BJ (cell line): ENCODE measurements at regions not wholly inside any gene's neighbourhood (a gene's known extent, or its start where the extent isn't known, plus 50 kb on each side); places are given as distances from the start of the nearest gene placed in this dataset.

Experiments
- CTCF ChIA-PET: fragments of 350-600 bp; formaldehyde crosslinking; extraction: SDS; loops from one replicate; lab custom pipeline; 2021; ENCODE audit warnings: antibody characterized with exemption, inconsistent platforms; lab: Yijun Ruan, JAX
- POLR2A ChIA-PET: fragments of 300-600 bp; sonication (Branson Sonifier 250); formaldehyde crosslinking; extraction: SDS; loops from one replicate; lab custom pipeline; 2021; ENCODE audit warnings: antibody characterized with exemption; lab: Charles Lee
- DNase-seq: peaks from one replicate; pipeline ENCODE4 v3.0.0-alpha.2; 2011; ENCODE audit warnings: low read depth
- H3K27me3 ChIP-seq: 2 replicates; pipeline ENCODE4 v1.6.0; 2011; ENCODE audit warnings: low read length; ENCODE audit not compliant: control insufficient read depth, insufficient read depth
- H3K36me3 ChIP-seq: 2 replicates; pipeline ENCODE4 v1.5.1; 2011; ENCODE audit warnings: low read length; ENCODE audit not compliant: control insufficient read depth, insufficient read depth
- H3K4me3 ChIP-seq: 2 replicates; pipeline ENCODE4 v1.5.1; 2011; ENCODE audit warnings: low read depth, mild to moderate bottlenecking, control low read depth, low read length
- TF ChIP-seq, protein P1 (sequence below): IDR thresholded peaks from 2 replicates; pipeline ENCODE4 v1.5.1; 2011; ENCODE audit warnings: low read depth, mild to moderate bottlenecking, control low read depth, inconsistent platforms, low read length, moderate library complexity; ENCODE audit not compliant: insufficient read depth

GRCh38 chr1:4062992-4063391 is 162.9 kb upstream of the C1orf174 start:
- TF ChIP-seq, protein P1, sequence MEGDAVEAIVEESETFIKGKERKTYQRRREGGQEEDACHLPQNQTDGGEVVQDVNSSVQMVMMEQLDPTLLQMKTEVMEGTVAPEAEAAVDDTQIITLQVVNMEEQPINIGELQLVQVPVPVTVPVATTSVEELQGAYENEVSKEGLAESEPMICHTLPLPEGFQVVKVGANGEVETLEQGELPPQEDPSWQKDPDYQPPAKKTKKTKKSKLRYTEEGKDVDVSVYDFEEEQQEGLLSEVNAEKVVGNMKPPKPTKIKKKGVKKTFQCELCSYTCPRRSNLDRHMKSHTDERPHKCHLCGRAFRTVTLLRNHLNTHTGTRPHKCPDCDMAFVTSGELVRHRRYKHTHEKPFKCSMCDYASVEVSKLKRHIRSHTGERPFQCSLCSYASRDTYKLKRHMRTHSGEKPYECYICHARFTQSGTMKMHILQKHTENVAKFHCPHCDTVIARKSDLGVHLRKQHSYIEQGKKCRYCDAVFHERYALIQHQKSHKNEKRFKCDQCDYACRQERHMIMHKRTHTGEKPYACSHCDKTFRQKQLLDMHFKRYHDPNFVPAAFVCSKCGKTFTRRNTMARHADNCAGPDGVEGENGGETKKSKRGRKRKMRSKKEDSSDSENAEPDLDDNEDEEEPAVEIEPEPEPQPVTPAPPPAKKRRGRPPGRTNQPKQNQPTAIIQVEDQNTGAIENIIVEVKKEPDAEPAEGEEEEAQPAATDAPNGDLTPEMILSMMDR, result no peak
- ChIA-PET POLR2A (no interaction called here), CTCF (no interaction called here)
- H3K4me3 ChIP-seq, result no peak overlapping the region
- H3K27me3 ChIP-seq, result no peaks in the 10 kb centered on the region
- DNase-seq, result no peak
- H3K36me3 ChIP-seq, result no peaks in the 10 kb centered on the region

DNA sequence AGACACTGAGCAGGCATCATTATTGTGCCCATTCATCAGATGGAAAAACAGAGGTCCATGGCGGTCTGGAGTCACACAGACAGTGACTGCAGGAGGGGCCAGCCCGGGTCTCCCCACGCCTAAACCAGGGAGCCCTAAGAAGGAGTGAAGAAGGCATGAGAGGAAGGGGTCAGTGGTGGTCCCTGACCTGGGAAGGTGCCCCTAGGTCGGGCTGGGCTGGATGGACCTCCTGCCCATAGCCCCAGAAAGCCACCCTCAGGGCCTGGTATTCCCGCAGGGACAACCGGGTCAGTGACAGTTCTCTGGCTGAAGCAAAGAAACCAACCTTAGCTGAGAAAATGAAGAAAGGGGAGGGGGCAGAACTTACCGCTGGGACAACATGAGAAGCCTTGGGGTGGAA is 163.4 kb upstream of the C1orf174 start:
- DNase-seq, result no peak
- TF ChIP-seq, protein P1, result no peak
- POLR2A ChIA-PET, result no interaction called here
- H3K4me3 ChIP-seq, result no peak overlapping the region
- H3K27me3 ChIP-seq, result no peaks in the 10 kb centered on the region
- H3K36me3 ChIP-seq, result no peaks in the 10 kb centered on the region
- CTCF ChIA-PET, result no interaction called here

GRCh38 chr1:4064150-4064889 is 164.2 kb upstream of the C1orf174 start:
- ChIA-PET POLR2A (no interaction called here), CTCF (no interaction called here)

GRCh38 chr1:4066860-4067599 is 167.0 kb upstream of the C1orf174 start:
- DNase-seq, result no peak
- TF ChIP-seq, protein P1, result no peak
- ChIA-PET POLR2A (no interaction called here), CTCF (no interaction called here)
- Histone ChIP-seq H3K27me3 (no peaks in the 10 kb centered on the region), H3K4me3 (no peak overlapping the region), H3K36me3 (no peaks in the 10 kb centered on the region)

More at GRCh38 chr1:4064150-4064889, 164.2 kb upstream of the C1orf174 start:
- H3K4me3 ChIP-seq, result no peak overlapping the region
- no peaks in the 10 kb centered on the region for H3K27me3 ChIP-seq
- no peaks in the 10 kb centered on the region for H3K36me3 ChIP-seq
- TF ChIP-seq, protein P1, result no peak
- DNase-seq, result no peak

DNA sequence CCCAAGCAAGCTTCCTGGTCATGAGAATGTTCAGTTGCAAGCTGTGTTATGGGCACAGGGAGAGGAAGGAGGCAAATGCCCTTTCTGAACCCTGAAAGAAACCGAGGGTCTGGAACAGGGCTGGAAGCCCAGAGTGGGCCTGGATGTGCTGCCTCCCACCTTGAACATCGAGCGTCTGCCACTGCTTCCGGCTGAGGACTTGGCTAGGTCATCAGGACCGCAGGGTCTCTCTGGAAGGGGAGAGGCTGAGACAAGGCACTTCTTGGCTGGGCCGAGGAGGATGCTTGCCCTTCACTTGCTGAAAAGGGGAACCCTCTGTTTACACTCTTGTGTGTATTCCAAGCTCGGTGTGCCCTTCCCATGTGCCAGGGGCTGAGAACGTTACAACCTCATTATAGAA is 168.0 kb upstream of the C1orf174 start:
- CTCF ChIA-PET, result no interaction called here
- DNase-seq, result no peak
- no peak overlapping the region for H3K4me3 ChIP-seq
- POLR2A ChIA-PET, result no interaction called here
- no peaks in the 10 kb centered on the region for H3K27me3 ChIP-seq
- H3K36me3 ChIP-seq, result no peaks in the 10 kb centered on the region
- TF ChIP-seq, protein P1, result no peak
